Kidney (tissue), 13 donors: ENCODE measurements at regions not wholly inside any gene's neighbourhood (a gene's known extent, or its start where the extent isn't known, plus 50 kb on each side); places are given as distances from the start of the nearest gene placed in this dataset.

ENCODE experiments used
- DNase-seq, 5 donors: peaks; one replicate each; pipeline ENCODE4 v3.0.0-alpha.2; 2013 to 2020
- FAIRE-seq: peaks from 2 replicates; lab custom pipeline; 2012; peaks lifted over from hg19 to GRCh38; lab: Jason Lieb, UNC
- H3K27ac ChIP-seq, 2 donors: one replicate each; pipeline ENCODE4 v1.7.0; 2013; ENCODE audit warnings: low read depth in 2 of 2, low read length in 2 of 2, inconsistent platforms in 1 of 2
- H3K27me3 ChIP-seq: one replicate; pipeline ENCODE4 v1.7.1; 2013; ENCODE audit warnings: low read length, inconsistent platforms; ENCODE audit not compliant: control insufficient read depth, insufficient read depth
- H3K36me3 ChIP-seq, 3 donors: one replicate each; pipeline versions ENCODE4 v1.7.0 to v1.7.1; 2013; ENCODE audit warnings: low read length in 3 of 3, control low read depth in 1 of 3, inconsistent platforms in 1 of 3; ENCODE audit not compliant: insufficient read depth in 3 of 3, control insufficient read depth in 2 of 3
- H3K4me1 ChIP-seq, 3 donors: one replicate each; pipeline versions ENCODE4 v1.7.0 to v1.7.1; 2013; ENCODE audit warnings: low read length in 3 of 3, inconsistent platforms in 1 of 3, low read depth in 1 of 3; ENCODE audit not compliant: control insufficient read depth in 2 of 3, insufficient read depth in 2 of 3
- H3K4me3 ChIP-seq, 3 donors: one replicate each; pipeline versions ENCODE4 v1.7.0 to v1.8.1; 2013; ENCODE audit warnings: low read length in 3 of 3, control low read depth in 1 of 3, inconsistent platforms in 1 of 3
- H3K9ac ChIP-seq, 3 donors: one replicate each; pipeline versions ENCODE4 v1.7.0 to v1.7.1; 2013; ENCODE audit warnings: low read length in 3 of 3, control low read depth in 1 of 3, inconsistent platforms in 1 of 3
- H3K9me3 ChIP-seq, 3 donors: one replicate each; pipeline versions ENCODE4 v1.7.0 to v1.7.1; 2013; ENCODE audit warnings: low read length in 3 of 3, control low read depth in 1 of 3, inconsistent platforms in 1 of 3; ENCODE audit not compliant: control insufficient read depth in 2 of 3, insufficient read depth in 1 of 3
- intact Hi-C: fragments of 100-400 bp; cut with DNase I; formaldehyde crosslinking; loops from one replicate; pipeline ENCODE4 v1.11.1; 2022
- TF ChIP-seq, protein P1 (sequence below): IDR thresholded peaks from 3 replicates; pipeline ENCODE4 v1.5.1; 2012; ENCODE audit warnings: mild to moderate bottlenecking, moderate library complexity, borderline replicate concordance; ENCODE audit not compliant: insufficient read depth; ENCODE audit errors: extremely low read depth
- donor health status: control.
- donor health status: control.
- donor health status: control.
- donor health status: control.
- donor health status: control.
- donor health status: DM: yes; HTN: yes; CAD: no.
- donor health status: Normal renal cell carcinoma (clear cell type).

DNA sequence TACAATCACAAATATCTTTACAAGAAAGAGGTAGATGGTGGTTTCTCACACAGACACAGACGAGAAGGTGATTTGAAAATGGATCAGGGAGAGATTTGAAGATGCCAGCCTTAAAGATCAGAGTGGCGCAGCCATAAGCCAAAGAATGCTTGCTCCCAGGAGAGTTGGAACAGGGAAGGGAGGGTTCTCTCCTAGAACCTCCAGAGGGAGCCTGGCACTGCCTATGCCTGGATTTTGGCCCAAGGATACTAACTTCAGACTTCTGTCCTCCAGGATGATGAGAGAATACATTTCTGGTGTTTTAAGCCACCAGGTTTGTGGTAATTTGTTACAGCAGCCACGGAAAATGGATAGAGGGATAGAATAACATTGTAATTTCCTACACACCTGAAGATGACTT, 279.1 kb downstream of the FAM43A start:
- TF ChIP-seq, protein P1, sequence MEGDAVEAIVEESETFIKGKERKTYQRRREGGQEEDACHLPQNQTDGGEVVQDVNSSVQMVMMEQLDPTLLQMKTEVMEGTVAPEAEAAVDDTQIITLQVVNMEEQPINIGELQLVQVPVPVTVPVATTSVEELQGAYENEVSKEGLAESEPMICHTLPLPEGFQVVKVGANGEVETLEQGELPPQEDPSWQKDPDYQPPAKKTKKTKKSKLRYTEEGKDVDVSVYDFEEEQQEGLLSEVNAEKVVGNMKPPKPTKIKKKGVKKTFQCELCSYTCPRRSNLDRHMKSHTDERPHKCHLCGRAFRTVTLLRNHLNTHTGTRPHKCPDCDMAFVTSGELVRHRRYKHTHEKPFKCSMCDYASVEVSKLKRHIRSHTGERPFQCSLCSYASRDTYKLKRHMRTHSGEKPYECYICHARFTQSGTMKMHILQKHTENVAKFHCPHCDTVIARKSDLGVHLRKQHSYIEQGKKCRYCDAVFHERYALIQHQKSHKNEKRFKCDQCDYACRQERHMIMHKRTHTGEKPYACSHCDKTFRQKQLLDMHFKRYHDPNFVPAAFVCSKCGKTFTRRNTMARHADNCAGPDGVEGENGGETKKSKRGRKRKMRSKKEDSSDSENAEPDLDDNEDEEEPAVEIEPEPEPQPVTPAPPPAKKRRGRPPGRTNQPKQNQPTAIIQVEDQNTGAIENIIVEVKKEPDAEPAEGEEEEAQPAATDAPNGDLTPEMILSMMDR = no peak
- DNase-seq = no peak
- FAIRE-seq = no peak
- Histone ChIP-seq H3K4me1 (no peaks in the 10 kb centered on the region), H3K9me3 (peaks cover 0 to under 1% (median 0%) of the 10 kb centered on the region in 3 donors), H3K27ac (no peak overlapping the region), H3K27me3 (no peaks in the 10 kb centered on the region), H3K9ac (no peak overlapping the region), H3K36me3 (no peaks in the 10 kb centered on the region), H3K4me3 (no peak overlapping the region)
- intact Hi-C loops = no loop called here

DNA sequence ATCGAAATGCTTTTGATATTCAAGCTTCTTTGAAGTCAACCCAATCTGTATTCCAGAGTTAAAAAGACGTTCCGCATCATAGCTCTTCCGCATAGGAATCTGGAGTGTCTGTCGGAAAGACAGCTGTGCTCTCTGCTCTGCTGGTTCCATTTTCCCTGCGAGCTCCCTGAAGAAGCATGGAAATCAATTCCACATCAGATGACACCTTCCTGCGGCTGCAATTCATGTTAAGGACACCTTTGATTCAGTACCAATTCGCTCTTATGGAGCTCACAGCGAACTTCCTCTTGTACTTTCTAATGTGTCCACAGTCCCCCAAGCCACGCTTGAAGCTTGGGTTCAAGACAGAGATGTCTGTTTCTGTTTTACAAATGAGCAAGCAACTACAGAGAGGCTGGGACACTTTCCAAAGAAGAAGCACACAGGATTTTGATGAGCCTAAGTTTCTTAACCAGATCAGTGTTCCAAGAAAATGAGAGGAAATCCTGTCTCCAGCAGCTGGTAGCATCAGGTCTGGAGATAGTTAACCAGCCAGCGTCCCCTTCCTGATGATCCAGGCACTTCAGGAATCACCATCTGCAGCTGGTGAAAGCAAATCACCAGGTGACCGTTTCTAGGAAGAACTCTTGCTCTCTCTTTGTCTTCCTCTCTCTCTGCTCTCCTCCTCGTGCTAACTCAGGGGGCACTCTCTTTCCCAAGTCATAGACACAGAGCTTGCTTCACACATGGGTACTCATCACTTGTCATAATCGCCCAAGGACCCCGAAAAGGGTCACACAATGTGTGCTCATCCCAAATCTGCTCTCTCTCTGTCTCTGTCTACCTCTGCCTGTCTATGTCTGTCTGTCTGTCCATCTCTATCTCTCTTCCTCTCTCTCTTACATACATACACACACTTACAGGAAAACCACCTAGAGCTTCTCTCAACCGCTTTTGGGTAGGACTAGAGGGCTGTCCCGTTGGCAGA, 281.8 kb downstream of the FAM43A start:
- H3K9ac ChIP-seq = no peak overlapping the region
- no peak overlapping the region for H3K27ac ChIP-seq
- H3K27me3 ChIP-seq = no peaks in the 10 kb centered on the region
- TF ChIP-seq, protein P1 = no peak
- intact Hi-C loops = no loop called here
- H3K4me1 ChIP-seq = no peaks in the 10 kb centered on the region
- H3K4me3 ChIP-seq = no peak overlapping the region
- DNase-seq = peak in 2 of 5 donors; percentile 40 to 51
- H3K9me3 ChIP-seq = peaks cover 0 to 5% (median 0%) of the 10 kb centered on the region in 3 donors
- H3K36me3 ChIP-seq = no peaks in the 10 kb centered on the region
- no peak for FAIRE-seq

DNA sequence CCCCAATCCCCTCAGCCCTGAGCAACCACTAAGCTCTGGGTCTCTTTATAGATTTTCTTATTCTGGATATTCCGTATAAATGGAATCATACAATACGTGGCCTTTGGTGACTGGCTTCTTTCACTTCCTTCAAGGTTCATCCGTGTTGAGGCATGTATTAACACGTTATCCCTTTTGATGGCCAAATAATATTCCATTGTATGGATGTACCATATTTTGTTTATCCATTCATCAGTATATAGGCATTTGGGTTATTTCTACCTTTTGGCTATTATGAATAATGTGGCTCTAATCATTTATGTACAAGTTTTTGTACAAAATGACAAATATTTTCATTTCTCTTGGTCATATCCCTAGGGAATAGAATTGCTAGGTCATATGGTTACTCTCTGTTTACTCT, 284.4 kb downstream of the FAM43A start:
- TF ChIP-seq, protein P1 = no peak
- H3K27me3 ChIP-seq = no peaks in the 10 kb centered on the region
- H3K4me1 ChIP-seq = no peaks in the 10 kb centered on the region
- H3K9ac ChIP-seq = no peak overlapping the region
- no peak for FAIRE-seq
- no peaks in the 10 kb centered on the region for H3K36me3 ChIP-seq
- intact Hi-C loops = no loop called here
- no peak for DNase-seq
- no peak overlapping the region for H3K27ac ChIP-seq
- H3K9me3 ChIP-seq = peaks cover 0 to 5% (median 0%) of the 10 kb centered on the region in 3 donors
- no peak overlapping the region for H3K4me3 ChIP-seq
